Loucy (cell line): ENCODE measurements at regions not wholly inside any gene's neighbourhood (a gene's known extent, or its start where the extent isn't known, plus 50 kb on each side); places are given as distances from the start of the nearest gene placed in this dataset.

ENCODE experiments used
- EZH2phosphoT487 ChIP-seq: fragments of 200-600 bp; IDR thresholded peaks from 2 replicates; pipeline ENCODE4 v1.6.1; 2018; ENCODE audit warnings: antibody characterized with exemption, mild to moderate bottlenecking, moderate library complexity, borderline replicate concordance
- TF ChIP-seq, protein P1 (sequence below): fragments of 200-600 bp; sonication (generic); conservative IDR thresholded peaks from 2 replicates; pipeline ENCODE4 v1.5.1; 2014; ENCODE audit warnings: mild to moderate bottlenecking, antibody characterized with exemption, low read length

DNA sequence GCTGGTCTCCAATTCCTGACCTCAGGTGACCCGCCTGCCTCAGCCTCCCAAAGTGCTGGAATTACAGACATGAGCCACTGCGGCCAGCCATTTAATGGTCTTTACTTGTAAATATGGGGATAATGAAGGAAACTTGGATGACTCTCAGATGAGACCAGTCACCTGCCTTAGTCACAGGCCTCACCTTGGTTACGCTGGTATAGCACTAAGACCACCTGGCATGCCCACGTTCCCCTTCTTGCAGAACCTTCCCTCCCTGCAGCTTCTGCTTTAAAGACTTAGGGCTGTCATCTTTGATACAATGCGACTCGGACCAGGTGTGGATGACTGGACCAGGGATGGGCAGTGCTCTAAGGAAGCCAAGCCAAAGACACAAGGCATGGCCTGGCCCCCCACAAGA lies 629.9 kb downstream of the CCDC171 start:
- TF ChIP-seq, protein P1, sequence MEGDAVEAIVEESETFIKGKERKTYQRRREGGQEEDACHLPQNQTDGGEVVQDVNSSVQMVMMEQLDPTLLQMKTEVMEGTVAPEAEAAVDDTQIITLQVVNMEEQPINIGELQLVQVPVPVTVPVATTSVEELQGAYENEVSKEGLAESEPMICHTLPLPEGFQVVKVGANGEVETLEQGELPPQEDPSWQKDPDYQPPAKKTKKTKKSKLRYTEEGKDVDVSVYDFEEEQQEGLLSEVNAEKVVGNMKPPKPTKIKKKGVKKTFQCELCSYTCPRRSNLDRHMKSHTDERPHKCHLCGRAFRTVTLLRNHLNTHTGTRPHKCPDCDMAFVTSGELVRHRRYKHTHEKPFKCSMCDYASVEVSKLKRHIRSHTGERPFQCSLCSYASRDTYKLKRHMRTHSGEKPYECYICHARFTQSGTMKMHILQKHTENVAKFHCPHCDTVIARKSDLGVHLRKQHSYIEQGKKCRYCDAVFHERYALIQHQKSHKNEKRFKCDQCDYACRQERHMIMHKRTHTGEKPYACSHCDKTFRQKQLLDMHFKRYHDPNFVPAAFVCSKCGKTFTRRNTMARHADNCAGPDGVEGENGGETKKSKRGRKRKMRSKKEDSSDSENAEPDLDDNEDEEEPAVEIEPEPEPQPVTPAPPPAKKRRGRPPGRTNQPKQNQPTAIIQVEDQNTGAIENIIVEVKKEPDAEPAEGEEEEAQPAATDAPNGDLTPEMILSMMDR: no peak
- TF ChIP-seq EZH2phosphoT487: no peak
